HUDEP-2 (cell line): ENCODE measurements at regions not wholly inside any gene's neighbourhood (a gene's known extent, or its start where the extent isn't known, plus 50 kb on each side); places are given as distances from the start of the nearest gene placed in this dataset.
"Not testable (repeated sequence)": the region's sequence is repeated elsewhere in the genome, so short reads cannot be mapped to it uniquely, and the experiment has no call there.

Experiments
- DNase-seq, 76 experiments: peaks; one replicate each; lab custom pipeline; 2025; ENCODE audit not compliant: unreplicated experiment in 76 of 76; lab: John Stamatoyannopoulos, UW

DNA sequence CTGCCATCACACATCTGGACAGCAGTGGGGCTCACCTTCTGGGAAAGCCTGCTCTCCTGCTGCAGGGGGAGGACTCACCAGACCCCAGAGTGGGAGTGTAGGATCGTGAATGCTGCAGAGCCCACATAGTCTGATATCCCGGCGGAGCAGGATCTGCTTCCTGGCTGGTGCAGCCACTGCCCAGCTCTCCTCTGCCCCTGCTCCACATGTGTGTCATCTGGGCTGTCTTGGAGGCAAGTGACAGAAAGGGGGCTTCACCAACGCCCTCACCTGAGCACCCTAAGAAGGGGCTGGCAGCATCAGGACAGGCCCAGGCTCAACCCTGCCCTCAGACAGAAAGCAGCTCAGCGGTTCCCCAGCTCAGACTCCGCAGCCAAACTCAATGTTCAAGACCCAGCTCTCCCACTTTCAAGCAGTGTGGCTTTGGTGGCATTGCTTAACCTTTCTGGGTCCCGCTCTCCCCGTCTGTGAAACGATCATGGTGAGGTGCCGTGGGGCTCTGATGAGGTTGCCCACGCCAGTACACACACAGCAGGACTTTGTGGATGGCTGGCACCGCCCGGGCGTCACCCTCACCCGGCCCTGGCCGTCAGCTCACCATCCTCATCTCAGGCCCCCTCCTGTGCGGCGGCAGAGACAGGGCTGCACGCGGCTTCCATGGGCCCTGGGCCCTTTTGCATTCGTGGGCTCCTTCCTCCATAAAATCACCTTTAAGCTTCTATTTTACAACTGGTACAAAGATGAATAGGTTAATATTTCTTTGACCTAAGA is 91.0 kb upstream of the SFSWAP start:
- DNase-seq = no peak

DNA sequence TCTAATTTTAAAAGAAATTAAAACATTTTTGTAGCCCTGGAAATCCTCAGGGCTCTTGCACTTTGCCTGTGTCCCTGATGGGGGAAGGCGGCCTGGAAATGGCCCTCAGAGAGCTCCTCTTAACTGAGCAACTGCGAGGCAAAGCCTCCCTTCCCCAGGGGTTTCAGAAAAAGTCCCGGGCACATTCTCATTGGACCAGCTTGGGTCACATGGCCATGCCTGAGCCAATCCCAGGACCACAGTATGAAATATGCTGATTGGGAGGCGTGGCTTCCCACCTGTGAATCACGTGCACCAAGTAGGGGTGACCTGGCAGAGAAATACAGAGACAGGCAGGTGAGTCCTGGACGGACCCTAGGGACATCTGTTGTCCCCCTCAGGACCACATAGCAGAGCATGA is 90.4 kb upstream of the SFSWAP start:
- no peak for DNase-seq

DNA sequence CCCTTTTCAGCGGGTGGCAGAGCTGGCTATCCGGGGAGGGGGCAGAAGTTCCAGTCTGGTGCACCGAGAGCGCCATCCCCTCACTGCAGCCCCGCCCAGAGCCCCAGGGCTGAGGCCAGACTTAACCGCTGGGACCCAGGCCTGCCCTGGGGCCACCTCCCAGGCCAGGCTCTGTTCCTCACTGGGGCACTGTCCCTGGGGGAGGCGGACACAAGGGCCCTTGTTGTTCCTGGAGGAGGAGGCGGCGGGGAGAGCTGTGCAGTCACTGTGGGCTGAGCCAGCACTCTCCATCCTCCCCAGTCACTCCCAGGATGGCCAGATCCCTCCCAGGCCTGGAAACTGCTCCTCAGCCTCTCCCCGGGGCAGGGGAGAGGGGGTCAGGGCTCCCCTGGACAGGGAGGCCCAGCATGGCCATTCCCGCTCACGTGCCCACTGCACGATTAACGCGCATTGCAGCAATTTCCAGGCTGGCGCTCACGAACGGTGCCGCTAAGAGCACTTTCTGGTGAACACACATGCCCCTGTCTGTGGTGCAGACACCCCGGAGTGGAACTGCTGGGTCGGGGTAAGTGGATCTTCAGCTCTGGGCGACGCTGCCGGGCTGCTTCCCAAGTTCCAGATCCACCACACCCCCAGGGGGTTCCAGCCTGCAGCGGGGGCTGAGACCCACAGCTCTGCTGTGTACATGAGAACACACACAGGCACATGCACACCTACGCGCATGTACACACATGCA is 89.8 kb upstream of the SFSWAP start:
- no peak for DNase-seq

DNA sequence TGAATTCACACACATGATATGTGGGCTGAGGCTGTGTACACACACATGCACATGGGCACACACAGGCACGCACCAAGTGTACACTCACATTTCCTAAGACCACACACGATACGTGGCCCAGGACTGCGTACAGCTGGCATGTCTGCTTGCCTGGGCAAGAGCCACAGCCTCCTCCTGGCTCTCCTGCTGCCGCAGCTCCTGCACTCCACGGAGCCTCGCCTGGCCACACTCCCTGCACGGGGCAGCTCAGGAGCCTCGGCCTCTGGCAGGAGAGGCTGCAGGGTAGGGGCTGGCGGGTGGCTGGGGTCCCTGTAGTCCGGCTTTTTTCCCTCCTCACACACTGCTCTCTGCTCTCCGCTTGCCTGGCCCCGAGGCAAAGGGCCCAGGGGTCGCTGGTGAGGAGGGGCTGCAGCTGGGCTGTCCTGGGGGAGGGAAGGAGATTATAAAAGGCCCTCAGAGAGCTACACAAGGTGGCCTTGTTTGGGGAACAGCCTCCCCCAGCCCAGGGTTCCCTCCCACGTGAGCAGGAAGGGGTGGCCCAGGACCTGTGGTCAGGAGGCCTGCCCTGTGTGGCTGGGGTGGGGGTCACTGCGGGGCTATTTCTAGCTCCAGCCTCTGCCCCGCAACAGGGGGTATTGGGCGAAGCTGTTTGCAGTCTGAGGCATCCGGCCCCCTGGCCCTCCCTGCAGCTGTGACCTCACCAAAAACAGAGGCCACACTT is 89.0 kb upstream of the SFSWAP start:
- DNase-seq = no peak

DNA sequence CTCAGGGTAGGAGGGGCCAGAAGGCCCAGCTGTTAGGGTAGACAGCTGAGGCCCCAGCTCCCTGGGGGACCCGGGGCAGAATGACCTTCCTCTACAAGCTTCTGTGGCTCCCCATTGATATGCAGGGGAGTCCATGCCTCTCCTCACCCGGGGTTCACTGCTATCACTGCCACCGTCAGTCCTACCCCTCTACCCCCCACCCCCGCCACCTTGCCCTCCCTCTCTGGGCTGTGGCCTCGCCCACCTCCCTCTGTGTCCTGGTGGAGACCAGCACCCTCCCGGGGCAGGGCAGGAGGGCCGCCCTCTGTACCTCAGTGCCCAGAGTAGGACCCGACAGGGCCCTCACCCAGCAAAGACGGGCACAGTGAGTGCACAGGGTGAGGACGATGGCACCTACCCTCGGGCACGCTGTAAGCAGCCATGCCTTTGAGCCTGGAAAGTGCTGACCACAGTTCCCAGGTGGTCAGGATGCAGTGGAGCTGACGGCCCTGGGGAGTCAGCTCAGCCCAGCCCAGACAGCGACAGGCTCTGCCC is 88.4 kb upstream of the SFSWAP start:
- DNase-seq = no peak

DNA sequence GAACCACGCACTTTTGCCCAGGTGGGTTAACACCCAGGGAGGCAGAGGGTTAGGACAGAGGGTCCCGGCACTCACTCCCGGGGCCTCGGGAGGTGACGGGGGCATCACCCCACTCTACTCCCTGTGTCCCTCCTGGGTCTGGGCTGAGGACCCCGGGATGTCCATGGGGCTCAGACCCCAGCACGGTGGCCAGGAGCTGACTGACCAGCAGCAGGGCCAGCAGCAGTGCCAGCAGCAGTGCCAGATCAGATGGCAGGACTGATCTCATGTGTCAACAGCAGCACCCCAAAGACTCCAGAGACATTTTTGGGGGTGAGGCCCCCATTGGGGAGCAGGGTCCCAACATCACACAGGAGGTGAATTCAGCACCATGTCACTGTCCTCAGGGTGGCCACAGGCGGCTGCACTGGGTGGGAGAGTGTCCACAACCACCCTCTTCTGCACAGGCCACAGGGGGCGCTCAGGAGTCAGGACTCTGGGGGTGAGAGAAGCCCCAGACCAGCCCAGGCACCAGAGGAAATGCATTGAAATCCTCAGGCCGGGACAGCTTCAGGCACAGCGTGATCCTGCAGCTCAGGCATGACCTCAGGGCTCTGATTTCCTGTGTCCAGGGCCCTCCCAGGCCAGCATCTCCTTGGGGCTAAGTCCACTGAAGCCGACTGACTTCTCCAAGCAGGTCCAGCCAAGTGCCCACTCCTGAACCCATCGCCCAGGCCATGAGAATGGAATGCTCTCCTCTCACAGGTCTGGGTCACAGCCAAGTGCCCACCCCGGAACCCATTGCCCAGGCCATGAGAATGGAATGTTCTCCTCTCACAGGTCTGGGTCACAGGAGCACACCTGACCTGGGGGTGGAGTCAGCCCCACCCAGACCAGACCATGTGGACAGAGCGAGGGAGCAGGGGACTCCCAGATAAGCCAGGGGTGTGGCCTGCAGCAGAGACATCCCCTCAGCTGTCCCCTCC is 87.2 kb upstream of the SFSWAP start:
- DNase-seq = peak in 7 of 76 experiments; percentile 7 to 40 (median 11)

DNA sequence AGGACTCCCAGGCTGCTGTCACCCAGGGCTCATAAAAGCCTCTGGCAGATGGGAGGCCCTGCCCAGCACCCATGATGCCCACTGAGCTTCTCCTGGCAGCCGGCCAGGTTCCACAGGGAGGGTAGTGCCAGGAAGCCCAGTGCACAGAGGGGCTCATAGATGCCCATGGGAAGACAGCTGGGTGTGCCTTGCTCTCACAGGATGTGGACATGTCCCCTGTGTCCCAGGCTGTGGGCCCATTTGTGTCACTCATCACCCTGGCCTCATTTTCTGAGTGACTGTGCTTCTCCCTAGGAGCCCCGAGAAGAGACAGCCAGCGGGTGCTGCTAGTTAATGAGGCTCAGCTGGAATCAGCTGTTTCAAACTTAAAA is 86.5 kb upstream of the SFSWAP start:
- DNase-seq = not testable (repeated sequence)

DNA sequence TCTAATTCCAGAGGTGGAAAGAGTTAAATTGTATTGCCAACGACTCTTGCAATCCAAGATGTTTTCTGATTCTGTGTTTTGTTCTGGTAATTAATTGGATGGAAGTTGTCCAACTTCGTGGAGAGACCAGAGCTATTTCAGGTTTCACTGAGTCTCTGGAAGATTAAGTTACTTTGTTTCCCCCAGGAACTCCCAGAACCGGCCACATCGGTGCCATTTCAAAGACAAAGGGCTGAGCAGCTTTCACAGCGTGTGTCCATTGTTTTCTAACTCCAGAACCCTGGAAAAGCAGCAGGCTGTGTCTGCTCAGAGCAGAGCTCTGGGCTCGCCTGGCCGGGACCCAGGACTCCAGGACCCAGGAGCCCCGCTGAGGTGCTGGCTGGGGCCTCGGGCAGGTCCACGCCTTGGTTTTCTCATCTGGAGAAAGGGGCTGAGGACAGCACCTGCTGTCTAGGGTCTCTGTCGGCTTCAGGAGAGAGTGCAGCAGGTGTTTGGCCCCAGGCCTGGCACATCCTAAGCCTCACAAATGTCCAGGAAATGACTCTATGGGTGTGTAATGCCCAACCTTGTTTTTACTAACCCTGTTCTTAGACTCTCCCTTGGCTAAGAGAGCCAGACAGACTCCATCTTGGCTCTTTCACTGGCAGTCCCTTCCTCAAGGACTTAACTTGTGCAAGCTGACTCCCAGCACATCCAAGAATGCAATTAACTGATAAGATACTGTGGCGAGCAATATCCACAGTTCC is 86.0 kb upstream of the SFSWAP start:
- DNase-seq = not testable (repeated sequence)

DNA sequence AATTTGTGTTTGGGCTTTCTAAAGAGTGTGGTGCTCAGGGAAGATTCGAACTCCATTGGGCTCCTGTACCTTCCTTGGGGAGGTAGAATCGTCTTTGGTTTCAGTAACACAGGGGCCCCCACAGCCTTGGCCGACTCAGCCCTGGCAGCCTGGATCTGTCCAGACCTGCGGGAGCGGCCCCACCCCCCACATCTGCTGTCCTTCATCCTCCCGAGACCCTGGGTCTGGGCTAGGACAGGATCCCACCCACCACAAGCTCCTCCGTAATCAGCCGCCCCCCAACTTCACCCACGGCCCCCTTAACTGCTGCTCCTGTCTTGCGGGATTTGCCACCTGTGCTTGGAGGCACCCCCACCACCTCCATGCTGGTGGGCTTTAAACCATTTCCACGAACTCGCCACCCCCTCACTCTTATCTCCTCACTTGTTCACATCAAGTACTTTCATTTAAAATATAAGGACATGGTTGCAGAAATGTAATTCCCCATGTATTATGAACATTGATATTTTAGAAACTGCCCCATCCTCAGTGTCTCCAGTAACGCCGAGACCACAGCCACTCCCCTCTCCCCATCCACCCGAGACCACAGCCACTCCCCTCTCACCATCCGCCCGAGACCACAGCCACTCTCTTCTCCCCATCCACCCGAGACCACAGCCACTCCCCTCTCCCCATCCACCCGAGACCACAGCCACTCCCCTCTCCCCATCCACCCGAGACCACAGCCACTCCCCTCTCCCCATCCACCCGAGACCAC is 84.7 kb upstream of the SFSWAP start:
- not testable (repeated sequence) for DNase-seq

DNA sequence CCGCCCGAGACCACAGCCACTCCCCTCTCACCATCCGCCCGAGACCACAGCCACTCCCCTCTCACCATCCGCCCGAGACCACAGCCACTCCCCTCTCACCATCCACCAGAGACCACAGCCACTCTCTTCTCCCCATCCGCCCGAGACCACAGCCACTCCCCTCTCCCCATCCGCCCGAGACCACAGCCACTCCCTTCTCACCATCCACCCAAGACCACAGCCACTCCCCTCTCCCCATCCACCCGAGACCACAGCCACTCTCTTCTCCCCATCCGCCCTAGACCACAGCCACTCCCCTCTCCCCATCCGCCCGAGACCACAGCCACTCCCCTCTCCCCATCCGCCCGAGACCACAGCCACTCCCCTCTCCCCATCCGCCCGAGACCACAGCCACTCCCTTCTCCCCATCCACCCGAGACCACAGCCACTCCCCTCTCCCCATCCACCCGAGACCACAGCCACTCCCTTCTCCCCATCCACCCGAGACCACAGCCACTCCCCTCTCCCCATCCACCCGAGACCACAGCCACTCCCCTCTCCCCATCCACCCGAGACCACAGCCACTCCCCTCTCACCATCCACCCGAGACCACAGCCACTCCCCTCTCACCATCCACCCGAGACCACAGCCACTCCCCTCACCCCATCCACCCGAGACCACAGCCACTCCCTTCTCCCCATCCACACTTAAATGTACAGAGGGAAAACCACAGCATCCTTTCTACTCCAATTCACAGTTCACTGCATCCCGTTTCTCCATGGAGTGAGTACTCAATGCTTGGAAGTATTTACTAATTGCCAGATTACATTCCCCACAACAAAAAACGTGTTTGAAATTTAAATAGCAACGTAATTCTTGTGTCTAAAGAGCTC is 83.5 kb upstream of the SFSWAP start:
- peak in 1 of 76 experiments; percentile 20 for DNase-seq

DNA sequence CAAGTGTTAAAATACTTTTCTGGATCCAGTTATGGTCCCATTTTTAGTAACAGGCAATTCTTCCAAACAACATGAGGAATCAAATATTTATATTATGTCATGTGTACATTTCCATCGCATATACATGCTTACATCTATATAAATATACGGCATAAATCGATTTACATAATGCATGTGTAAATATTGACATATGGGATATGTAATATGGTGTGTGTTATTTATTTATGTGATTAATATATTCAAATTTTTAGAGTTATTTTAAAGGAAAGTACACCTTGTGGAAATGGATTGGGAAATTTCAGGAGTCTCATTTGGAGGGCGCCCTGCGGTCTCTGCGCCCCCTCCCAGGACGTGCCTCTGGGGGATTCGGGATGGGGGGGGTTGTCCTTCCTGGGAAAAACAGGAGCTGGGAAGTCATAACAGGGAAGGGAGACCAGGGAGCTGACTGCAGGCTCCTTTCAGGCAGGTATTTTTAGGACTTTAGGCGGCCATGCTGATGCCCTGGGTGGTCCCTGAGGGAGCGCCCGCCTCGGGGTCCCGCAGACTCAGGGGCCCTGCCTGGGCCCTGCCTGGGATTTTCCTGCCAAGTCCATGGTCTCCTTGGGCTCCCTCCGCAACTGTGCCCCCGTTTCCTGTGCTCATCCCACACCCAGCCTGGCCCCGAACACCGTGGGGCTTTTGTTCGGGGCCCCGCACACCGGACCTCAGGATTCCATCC is 82.7 kb upstream of the SFSWAP start:
- DNase-seq = no peak

DNA sequence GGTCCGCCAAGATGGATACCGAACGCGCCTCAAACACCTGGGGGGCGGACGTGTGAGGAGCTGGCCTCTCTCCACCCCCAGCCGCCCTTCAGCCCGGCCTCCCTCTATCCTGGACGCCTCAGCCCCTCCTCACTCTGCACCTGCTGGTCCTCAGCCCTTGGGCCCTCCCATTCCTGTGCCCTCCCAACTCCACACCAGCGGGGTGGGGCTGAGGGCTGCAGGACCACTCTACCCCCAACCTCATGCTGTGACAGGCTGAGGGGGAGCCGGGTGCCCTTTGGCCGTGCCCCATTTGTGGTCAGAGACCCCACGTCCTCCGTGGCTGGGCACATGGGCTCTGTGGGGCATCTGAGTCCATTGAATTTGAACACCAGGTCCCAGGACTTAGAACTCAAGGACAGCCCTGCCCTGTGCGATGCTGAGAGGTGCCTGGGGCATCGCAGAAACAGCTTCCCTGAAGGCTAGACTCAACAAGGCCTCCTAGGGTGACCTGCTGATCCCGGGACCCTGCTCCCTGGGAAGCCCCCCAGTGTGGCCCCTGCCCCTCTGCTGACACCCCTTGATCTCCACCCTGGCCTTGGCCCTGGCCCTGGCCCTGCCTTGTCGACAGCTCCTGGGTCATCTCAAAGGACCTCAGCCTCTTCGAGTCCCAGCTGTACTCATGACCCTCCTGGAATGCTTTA is 82.0 kb upstream of the SFSWAP start:
- no peak for DNase-seq

DNA sequence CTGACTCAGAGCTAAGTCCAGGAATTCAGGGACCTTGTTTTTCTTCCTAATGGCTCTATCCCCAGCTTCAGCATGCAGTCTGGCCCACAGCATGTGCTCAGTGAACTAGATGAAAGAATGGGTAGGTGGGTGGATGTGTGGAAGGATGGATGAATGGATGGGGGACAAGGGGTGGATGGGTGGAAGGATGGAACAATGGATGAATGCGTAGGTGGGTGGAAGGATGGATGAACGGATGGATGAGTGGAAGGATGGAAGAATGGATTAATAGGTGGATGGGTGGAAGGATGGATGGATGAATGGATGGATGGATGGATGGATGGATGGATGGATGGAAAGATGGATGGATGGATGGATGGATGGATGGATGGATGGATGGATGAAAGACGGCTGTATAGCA is 79.7 kb upstream of the SFSWAP start:
- DNase-seq = no peak

DNA sequence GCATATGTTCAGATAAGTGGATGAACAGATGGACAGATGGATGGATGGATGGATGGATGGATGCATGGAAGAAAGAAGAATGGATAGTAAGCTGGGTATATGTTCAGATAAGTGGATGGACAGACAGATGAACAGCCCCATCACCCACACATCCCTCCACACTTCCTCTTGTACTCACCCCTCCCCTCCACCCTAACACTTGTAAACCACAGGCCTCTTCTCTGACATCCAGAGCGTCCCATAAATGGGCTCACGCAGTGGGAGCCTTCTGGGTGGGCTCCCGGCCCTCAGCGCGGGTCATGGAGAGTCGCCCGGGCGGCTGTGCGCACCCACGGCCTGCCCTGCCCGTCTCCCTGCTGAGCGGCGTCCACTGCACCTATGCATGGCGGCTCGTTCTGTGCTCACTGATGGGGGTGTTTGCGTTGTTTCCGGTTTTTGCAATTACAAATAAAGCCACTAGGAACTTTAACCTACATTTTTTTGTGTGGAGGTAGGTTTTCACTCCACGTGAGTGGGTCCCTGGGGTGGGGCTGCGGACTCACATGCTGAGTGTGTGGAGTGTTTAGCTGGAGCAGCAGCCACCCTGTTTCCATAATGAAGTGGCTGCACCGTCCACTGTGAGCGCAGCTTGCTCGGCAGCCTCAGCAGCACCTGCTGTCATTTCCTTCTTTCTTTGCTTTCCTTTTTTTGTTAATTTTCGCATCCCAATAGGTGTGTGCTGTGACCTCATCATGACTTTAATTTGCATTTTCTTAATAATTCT is 78.8 kb upstream of the SFSWAP start:
- not testable (repeated sequence) for DNase-seq

DNA sequence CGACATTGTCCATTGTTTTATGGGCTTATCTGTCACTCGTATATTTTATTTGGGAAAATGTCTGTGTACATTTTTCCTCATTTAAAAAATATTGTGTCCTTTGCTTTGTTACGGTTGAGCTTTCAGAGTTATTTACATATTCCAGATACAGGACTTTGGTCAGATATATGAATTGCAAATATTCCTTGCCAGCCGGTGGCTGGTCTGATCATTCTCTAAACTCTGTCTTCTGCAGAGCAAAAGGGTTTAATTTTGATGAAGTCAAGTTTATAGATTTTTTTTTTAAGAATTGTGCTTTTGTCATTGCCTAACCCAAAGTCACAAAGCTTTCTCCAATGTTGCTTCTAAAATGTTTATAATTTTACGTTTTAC is 78.3 kb upstream of the SFSWAP start:
- not testable (repeated sequence) for DNase-seq

DNA sequence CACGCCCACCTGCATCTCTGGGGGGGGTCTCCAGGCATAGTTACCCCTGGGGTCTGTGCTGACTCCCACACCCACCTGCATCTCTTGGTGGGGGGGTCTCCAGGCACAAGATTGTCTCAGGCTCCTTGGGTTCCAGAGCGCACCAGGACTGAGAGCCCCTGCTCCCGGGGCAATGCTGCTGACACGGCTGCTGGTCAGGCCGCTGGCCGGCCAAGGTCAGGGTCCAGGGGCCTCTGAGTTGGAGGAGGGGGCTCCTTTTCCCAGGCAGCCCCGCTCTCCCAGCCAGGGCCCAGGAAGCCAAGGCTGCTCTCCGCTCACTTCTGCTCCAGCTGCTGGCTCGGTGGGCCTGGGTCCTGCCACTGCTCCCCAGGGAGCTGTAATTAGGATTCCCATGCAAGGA is 77.3 kb upstream of the SFSWAP start:
- DNase-seq = not testable (repeated sequence)
